ENCODE measurements at regions not wholly inside any gene's neighbourhood (a gene's known extent, or its start where the extent isn't known, plus 50 kb on each side); places are given as distances from the start of the nearest gene placed in this dataset.

DNA sequence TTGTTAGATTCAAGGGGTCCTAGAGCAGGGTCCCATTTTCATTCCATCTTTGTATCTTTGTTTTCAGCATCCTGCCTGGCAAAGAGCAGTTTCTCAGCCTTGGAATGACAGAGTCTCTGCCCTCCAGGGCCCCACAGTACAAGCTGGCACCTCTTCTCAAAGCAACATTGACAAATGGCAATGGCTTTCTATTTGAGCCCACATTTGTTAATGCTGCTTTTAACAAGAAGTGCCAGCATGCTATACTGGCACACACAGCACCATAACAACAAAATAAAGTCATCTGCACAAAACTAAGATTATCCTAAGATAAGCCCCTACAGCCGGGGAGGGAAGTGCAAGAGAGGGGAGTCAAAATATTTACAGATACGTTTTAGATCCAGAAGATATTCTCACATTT, 309.7 kb upstream of the C11orf87 start:
- H3K4me3 ChIP-seq (ENCODE audit: low read depth, low read length, poor library complexity, severe bottlenecking), result no peak overlapping the region
- ChIA-PET CTCF (no interaction called here), POLR2A (ENCODE audit: low non-redundant PET) (no interaction called here)
- TF ChIP-seq CTCF (conservative IDR thresholded peaks at IDR 0.05; ENCODE audit: low read depth, low read length) (no peak), EZH2 (IDR thresholded peaks at IDR 0.05; ENCODE audit: borderline replicate concordance, low read depth, low read length, poor library complexity, severe bottlenecking) (no peak)
- no peak overlapping the region for H3K27ac ChIP-seq (ENCODE audit: low read depth, low read length, poor library complexity, severe bottlenecking)
- intact Hi-C loops (cut with micrococcal nuclease; ENCODE audit: unreplicated experiment), result no loop called here
- H3K36me3 ChIP-seq (ENCODE audit: insufficient read depth, low read length, poor library complexity, severe bottlenecking), result no peaks in the 10 kb centered on the region
- peaks cover 17% of the 10 kb centered on the region for H3K4me1 ChIP-seq (ENCODE audit: insufficient read depth, low read length, poor library complexity, severe bottlenecking)
- no TSS peak for BruUV-seq (replicated peaks)
- H3K27me3 ChIP-seq (replicated peaks; ENCODE audit: insufficient read depth, low read depth, low read length, poor library complexity), result peaks cover 28% of the 10 kb centered on the region
- no peak for DNase-seq (ENCODE audit: low spot score)
- H3K9me3 ChIP-seq (ENCODE audit: low read depth, low read length, poor library complexity, severe bottlenecking), result no peaks in the 10 kb centered on the region

DNA sequence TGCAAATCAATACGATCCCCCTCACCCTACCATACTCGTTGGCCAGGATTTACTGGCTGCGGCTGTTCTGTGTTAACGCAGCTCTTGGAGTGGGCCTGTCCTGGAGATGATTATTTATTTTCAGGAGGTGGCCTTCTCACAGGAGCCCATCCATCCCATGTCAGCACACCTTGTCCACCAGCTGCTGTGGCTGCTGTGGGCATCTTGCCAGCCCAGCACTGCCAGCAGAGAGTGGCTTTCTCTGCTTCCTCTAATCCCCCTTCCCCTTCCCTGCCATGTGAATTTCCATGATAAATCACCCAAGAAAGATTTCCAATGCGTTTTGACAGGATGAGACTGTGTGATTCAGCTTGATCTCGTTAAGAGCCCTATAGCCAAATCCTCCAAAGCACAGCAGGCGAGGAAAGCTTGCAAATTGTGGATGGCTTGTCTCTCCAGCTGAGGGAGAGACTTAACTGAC, 309.1 kb upstream of the C11orf87 start:
- H3K36me3 ChIP-seq (ENCODE audit: insufficient read depth, low read length, poor library complexity, severe bottlenecking), result no peaks in the 10 kb centered on the region
- DNase-seq (ENCODE audit: low spot score), result peak; percentile 83
- CTCF ChIA-PET, result no interaction called here
- POLR2A ChIA-PET (ENCODE audit: low non-redundant PET), result no interaction called here
- H3K9me3 ChIP-seq (ENCODE audit: low read depth, low read length, poor library complexity, severe bottlenecking), result no peaks in the 10 kb centered on the region
- intact Hi-C loops (cut with micrococcal nuclease; ENCODE audit: unreplicated experiment), result no loop called here
- no TSS peak for BruUV-seq (replicated peaks)
- peaks cover 17% of the 10 kb centered on the region for H3K4me1 ChIP-seq (ENCODE audit: insufficient read depth, low read length, poor library complexity, severe bottlenecking)
- H3K27me3 ChIP-seq (replicated peaks; ENCODE audit: insufficient read depth, low read depth, low read length, poor library complexity), result peaks cover 34% of the 10 kb centered on the region
- no peak overlapping the region for H3K27ac ChIP-seq (ENCODE audit: low read depth, low read length, poor library complexity, severe bottlenecking)
- no peak overlapping the region for H3K4me3 ChIP-seq (ENCODE audit: low read depth, low read length, poor library complexity, severe bottlenecking)
- no peak for TF ChIP-seq EZH2 (IDR thresholded peaks at IDR 0.05; ENCODE audit: borderline replicate concordance, low read depth, low read length, poor library complexity, severe bottlenecking)
- no peak for TF ChIP-seq CTCF (conservative IDR thresholded peaks at IDR 0.05; ENCODE audit: low read depth, low read length)

DNA sequence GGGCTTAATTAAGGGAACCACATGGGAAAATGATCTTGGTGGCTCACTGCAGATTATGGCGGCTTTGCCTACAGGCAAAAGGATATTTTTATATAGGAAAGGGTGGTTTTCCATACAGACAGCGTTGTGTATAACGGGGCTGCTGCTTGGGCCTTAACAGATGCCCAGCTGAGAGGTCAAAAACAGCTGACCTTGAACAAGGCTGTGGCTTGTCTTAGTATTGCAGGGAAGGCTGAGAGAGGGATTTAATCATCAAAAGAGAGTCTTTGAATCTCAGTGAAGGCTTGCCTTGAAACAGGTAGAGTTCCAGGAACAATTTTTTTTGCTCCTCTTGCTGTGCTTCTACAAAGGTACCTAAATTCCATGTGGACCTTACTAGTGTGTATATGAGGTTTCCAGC, 301.6 kb upstream of the C11orf87 start:
- BruUV-seq (replicated peaks), result no TSS peak
- ChIA-PET CTCF (no interaction called here), POLR2A (ENCODE audit: low non-redundant PET) (no interaction called here)
- Histone ChIP-seq H3K36me3 (ENCODE audit: insufficient read depth, low read length, poor library complexity, severe bottlenecking) (no peaks in the 10 kb centered on the region), H3K4me3 (ENCODE audit: low read depth, low read length, poor library complexity, severe bottlenecking) (no peak overlapping the region), H3K27ac (ENCODE audit: low read depth, low read length, poor library complexity, severe bottlenecking) (no peak overlapping the region), H3K27me3 (replicated peaks; ENCODE audit: insufficient read depth, low read depth, low read length, poor library complexity) (peaks cover 25% of the 10 kb centered on the region), H3K4me1 (ENCODE audit: insufficient read depth, low read length, poor library complexity, severe bottlenecking) (no peaks in the 10 kb centered on the region), H3K9me3 (ENCODE audit: low read depth, low read length, poor library complexity, severe bottlenecking) (no peaks in the 10 kb centered on the region)
- intact Hi-C loops (cut with micrococcal nuclease; ENCODE audit: unreplicated experiment), result no loop called here
- no peak for DNase-seq (ENCODE audit: low spot score)
- TF ChIP-seq EZH2 (IDR thresholded peaks at IDR 0.05; ENCODE audit: borderline replicate concordance, low read depth, low read length, poor library complexity, severe bottlenecking), result no peak
- no peak for TF ChIP-seq CTCF (conservative IDR thresholded peaks at IDR 0.05; ENCODE audit: low read depth, low read length)

Measured in A673 (cell line).